NCI-H446 (cell line): ENCODE measurements at regions not wholly inside any gene's neighbourhood (a gene's known extent, or its start where the extent isn't known, plus 50 kb on each side); places are given as distances from the start of the nearest gene placed in this dataset.

Experiments used
- DNase-seq, 2 experiments: peaks; one replicate each; lab custom pipeline; 2025; lab: John Stamatoyannopoulos, UW

GRCh38 chr15:69505956-69506556, 53.4 kb downstream of the RPLP1 start:
- no peak for DNase-seq

- DNase-seq: no peak
Measured at GRCh38 chr15:69508659-69509058, 56.0 kb downstream of the RPLP1 start.

GRCh38 chr15:69509131-69509530, 56.5 kb downstream of the RPLP1 start:
- DNase-seq: no peak

- no peak for DNase-seq
Measured at GRCh38 chr15:69510556-69510955, 57.9 kb downstream of the RPLP1 start.

- no peak for DNase-seq
Measured at GRCh38 chr15:69511015-69511414, 58.4 kb downstream of the RPLP1 start.

GRCh38 chr15:69511716-69512340, 59.2 kb downstream of the RPLP1 start:
- no peak for DNase-seq

GRCh38 chr15:69513450-69513960, 60.9 kb downstream of the RPLP1 start:
- DNase-seq: no peak

GRCh38 chr15:69513986-69514385, 61.4 kb downstream of the RPLP1 start:
- DNase-seq: no peak

GRCh38 chr15:69515508-69515907, 62.9 kb downstream of the RPLP1 start:
- DNase-seq: no peak

GRCh38 chr15:69515926-69516325, 63.3 kb downstream of the RPLP1 start:
- DNase-seq: no peak

GRCh38 chr15:69517052-69517451, 64.4 kb downstream of the RPLP1 start:
- DNase-seq: no peak

GRCh38 chr15:69518806-69519205, 66.2 kb downstream of the RPLP1 start:
- DNase-seq: no peak

- DNase-seq: no peak
Measured at GRCh38 chr15:69520067-69520466, 67.4 kb downstream of the RPLP1 start.

- no peak for DNase-seq
Measured at GRCh38 chr15:69522361-69522760, 69.7 kb downstream of the RPLP1 start.

GRCh38 chr15:69523010-69524001, 70.7 kb downstream of the RPLP1 start:
- peak in 1 of 2 experiments; percentile 42 for DNase-seq

- DNase-seq: no peak
Measured at GRCh38 chr15:69524296-69524695, 71.7 kb downstream of the RPLP1 start.

- no peak for DNase-seq
Measured at GRCh38 chr15:69524814-69525213, 72.2 kb downstream of the RPLP1 start.

- no peak for DNase-seq
Measured at GRCh38 chr15:69525543-69525942, 72.9 kb downstream of the RPLP1 start.

- no peak for DNase-seq
Measured at GRCh38 chr15:69526081-69527061, 73.8 kb downstream of the RPLP1 start.

- no peak for DNase-seq
Measured at GRCh38 chr15:69529141-69529540, 76.5 kb downstream of the RPLP1 start.

GRCh38 chr15:69529961-69530633, 77.5 kb downstream of the RPLP1 start:
- DNase-seq: no peak
